NCI-H2227 treated with DMSO at 0.1 percent for 48 hours (cell line): ENCODE measurements at regions not wholly inside any gene's neighbourhood (a gene's known extent, or its start where the extent isn't known, plus 50 kb on each side); places are given as distances from the start of the nearest gene placed in this dataset.

Experiments
- DNase-seq: peaks from one replicate; lab custom pipeline; 2025; lab: John Stamatoyannopoulos, UW

DNA sequence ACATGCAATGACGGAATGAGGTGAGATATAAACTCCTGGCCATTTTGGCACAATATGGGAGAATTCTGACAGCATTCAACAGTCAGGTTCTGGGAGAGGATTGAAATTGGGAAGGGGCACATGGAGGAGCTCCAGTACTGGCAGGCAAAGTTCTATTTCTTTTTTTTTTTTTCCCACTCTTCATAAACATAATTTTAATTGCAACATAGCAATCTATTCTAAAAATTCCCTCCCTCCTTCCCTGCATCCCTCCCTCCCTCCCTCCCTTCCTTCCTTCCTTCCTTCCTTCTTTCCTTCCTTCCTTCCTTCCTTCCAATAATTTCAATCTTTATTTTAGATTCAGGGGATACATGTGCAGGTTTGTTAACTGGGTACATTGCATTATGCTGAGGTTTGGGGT is 93.2 kb downstream of the PTCSC3 start:
- DNase-seq: no peak

GRCh38 chr14:36078080-36078479 is 98.4 kb downstream of the PTCSC3 start:
- no peak for DNase-seq

- no peak for DNase-seq
These were observed 100.3 kb downstream of the PTCSC3 start for GRCh38 chr14:36076197-36076596.

DNA sequence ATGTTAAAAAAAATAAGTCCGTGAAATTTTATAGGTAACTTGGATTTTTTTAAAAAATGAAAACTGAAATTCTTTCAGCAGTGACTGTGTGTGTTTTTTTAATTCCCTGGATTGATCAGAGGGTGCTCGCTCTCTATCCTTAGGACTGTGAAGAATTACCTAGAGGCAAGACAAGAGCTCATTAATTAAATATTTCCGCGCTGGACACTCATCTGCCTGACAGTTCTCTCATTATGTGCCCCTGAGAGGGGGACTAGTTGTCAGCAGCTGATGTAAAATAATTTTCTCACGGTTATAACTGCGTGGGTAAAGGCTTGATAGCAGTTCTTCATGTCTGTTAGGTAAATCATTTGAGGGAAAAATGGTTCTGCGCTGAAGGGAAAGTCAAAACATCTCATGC is 101.3 kb downstream of the PTCSC3 start:
- DNase-seq: no peak

GRCh38 chr14:36070720-36071043 is 105.8 kb downstream of the PTCSC3 start:
- no peak for DNase-seq

GRCh38 chr14:36070031-36070719 is 106.3 kb downstream of the PTCSC3 start:
- DNase-seq: peak; percentile 79

DNA sequence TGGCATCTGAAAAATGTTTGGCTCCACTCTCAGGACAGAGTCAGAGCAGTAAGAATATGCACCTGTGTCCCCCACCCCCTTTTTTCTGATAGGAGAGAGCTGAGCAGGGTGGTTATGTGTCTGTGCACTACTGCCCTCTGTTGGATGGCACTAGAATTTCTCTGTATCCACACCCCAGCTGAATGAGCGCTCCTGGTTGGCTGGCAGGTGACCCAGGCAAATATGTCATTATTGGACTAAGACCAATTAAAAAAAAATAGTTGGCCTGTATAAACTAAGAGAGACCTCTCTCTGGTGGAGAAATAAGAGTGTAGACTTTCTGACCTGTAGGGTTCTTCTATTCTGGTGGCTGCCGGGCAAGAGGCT is 107.0 kb downstream of the PTCSC3 start:
- peak; percentile 53 for DNase-seq

- DNase-seq: no peak
These were observed 107.6 kb downstream of the PTCSC3 start for GRCh38 chr14:36068777-36069534.

DNA sequence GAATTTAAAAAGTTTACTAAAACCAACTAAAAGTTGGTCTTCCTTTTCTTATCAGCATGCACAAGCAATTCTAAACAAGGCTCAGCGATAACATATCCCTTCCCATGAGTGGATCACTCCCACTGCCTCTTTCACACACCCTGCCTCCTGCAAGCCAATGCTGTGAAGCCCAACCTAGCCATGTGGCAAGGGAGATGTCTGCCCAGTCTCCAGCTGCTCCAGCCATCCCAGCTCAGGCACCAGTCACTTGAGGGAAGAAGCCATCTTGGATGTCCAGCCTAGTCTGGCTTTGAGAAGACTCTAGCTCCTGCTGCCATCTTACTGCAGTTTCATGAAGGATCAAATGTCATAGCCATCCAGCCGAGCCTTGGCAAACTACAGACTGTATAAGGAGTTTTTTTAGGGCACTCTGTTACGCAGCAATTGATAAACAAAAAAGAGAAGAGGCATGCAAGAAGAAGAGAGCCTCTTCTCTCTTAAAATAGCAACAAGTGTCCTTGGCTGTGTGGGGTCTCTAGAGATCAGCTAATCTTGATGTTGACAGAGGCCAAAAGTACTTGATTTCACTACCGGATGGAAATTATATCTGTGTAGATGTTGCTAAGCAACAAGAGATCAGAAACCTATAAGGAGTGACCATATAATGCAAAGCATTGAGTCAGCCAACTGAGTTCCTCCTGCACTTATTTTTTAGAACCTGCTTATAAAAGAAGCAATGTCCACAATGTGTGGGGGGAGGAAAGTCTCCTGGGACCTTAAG is 108.9 kb downstream of the PTCSC3 start:
- DNase-seq: peak; percentile 52

- no peak for DNase-seq
These were observed 109.9 kb downstream of the PTCSC3 start for GRCh38 chr14:36066636-36067035.

GRCh38 chr14:36065831-36066230 is 110.7 kb downstream of the PTCSC3 start:
- DNase-seq: no peak

DNA sequence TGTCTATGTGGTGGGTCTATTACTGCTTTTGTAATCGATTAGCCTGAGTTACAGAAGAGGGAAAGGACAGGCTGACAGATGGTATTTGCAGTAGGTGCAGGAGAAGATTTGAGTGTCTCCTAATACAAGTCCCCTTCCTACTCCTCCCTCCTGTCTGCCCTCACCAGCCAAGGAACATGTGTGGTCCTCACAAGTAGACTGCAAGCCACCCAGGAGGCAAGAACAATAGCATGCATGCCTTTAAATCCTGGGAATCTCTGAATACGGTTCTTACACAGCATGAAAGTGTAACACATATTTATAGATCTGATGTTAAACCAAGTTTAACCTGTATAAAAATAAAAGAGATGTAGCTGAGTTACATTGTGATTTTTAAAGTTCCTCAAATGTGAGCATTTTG is 117.0 kb downstream of the PTCSC3 start:
- no peak for DNase-seq

GRCh38 chr14:36057452-36058116 is 118.9 kb downstream of the PTCSC3 start:
- peak; percentile 89 for DNase-seq

DNA sequence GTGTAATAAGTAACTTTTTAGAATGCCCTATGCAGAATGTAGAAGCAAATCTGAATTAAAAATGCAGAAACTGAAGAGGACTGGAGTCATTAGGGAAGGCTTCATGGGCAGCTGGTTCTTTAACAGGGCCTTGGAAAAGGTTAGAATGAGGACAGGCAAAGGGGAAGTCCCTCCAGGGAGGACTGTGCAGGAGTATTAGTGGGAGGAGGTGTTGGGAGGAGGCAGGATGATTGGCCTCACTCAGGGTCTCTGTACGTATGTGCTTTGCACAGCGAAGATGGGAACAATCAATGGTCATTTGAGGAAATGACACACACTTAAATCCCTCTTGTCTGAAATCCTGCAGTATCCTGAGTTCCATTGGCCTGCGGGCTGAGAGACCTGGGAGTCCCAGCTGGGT is 119.7 kb downstream of the PTCSC3 start:
- peak; percentile 66 for DNase-seq

DNA sequence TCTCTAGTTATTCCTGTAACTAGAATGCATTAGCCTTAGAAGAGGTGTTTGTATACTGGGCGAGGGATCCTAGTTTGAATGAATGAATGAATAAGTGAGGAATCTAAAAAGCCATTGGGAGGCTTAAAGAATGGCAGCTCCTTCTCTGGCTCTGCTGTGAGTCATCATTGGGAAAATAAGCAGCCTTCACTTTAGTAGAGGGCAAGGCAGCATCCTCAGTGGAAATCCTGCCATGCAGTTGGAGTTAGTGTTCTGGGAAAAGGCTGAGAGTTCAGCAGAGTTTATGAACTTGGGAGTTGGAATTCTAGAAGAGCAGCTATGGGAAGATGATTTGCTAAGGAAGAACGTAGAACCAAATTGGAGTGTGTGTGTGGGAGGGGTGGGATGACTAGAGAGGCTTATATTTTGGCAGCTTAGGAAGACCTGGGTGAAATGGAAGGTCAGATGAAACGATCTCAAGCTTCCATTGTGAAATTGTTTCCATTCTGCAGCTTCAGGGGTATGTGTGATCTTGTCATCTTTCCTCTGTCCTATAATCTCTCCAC is 120.8 kb downstream of the PTCSC3 start:
- DNase-seq: no peak

- DNase-seq: no peak
These were observed 121.5 kb downstream of the PTCSC3 start for GRCh38 chr14:36055052-36055378.

- no peak for DNase-seq
These were observed 122.0 kb downstream of the PTCSC3 start for GRCh38 chr14:36054353-36055051.

- no peak for DNase-seq
These were observed 123.8 kb downstream of the PTCSC3 start for GRCh38 chr14:36052681-36053080.

DNA sequence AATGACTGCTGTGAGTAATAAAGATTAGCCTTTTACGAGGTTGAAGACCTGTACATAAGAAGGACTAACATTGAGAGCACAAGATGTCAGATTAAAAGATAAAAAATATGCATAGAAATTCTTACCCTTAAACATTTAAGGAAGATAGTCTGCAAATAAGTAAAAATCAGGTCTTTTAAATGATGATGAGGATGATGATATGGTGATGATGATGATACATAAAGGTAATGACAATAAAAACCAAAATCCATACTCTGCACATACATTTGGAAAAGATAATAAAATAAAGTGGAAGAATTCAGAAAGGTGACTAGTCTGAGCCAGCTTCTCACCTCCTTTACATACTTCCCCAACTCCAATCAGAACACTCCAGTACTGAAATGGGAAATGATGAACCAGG is 124.5 kb downstream of the PTCSC3 start:
- DNase-seq: no peak

GRCh38 chr14:36048667-36049066 is 127.9 kb downstream of the PTCSC3 start:
- no peak for DNase-seq

DNA sequence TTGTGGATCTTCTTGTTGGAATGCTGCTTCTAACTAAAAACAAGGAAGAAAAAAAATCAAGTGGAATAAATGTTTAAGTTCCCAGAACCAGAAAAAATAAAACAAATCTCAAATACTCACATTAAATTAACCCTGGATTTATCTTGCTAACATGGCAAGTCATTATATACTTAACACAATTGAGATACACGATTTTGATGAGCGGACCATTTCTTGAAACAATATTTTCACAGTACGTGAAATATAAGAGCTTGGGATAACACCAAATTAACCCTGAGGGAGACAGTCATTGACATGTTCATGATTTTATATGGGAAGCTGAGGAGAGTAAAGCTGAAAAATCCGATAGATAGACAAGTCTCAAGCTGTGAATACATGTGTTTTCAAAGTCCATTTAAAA is 128.6 kb downstream of the PTCSC3 start:
- no peak for DNase-seq

GRCh38 chr14:36035675-36036074 is 140.8 kb downstream of the PTCSC3 start:
- DNase-seq: no peak
